ENCODE measurements at regions not wholly inside any gene's neighbourhood (a gene's known extent, or its start where the extent isn't known, plus 50 kb on each side); places are given as distances from the start of the nearest gene placed in this dataset.

DNA sequence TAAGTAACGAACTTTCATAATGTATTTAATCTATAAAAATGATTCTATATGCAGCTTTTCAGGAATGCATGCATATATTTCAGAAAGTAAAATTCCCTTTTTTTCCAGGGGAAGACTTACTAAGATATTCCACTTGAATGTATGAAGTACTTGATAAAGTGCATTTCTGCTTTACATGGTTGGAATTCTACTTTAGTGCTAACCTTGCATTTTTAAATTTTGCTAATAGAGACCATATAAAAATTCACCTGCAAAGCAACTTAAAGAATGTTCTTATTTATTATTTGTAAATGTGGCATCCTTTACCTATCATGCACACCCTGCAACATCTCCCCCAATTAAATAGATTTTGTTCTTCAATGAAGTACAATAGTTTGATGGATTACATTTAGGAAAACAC lies 392.8 kb downstream of the KCNJ2 start:
- TF ChIP-seq CTCF (optimal IDR thresholded peaks at IDR 0.05 in 1 of 3, IDR thresholded peaks at IDR 0.05 in 1 of 3, conservative IDR thresholded peaks at IDR 0.05 in 1 of 3; ENCODE audit: extremely low read depth in 1 of 3, insufficient read depth in 2 of 3, low read length in 3 of 3) (no peak), EZH2 (IDR thresholded peaks at IDR 0.05; ENCODE audit: low read length) (no peak)

All from keratinocyte (primary cell).